Colonic mucosa (tissue), 4 donors: ENCODE measurements at regions not wholly inside any gene's neighbourhood (a gene's known extent, or its start where the extent isn't known, plus 50 kb on each side); places are given as distances from the start of the nearest gene placed in this dataset.

Experiments used
- DNase-seq: peaks from one replicate; pipeline ENCODE4 v3.0.0-alpha.2; 2020
- H3K27ac ChIP-seq: fragments of 200-600 bp; one replicate; pipeline ENCODE4 v1.8.0; 2021
- H3K27me3 ChIP-seq: fragments of 200-600 bp; one replicate; pipeline ENCODE4 v1.8.0; 2021
- H3K36me3 ChIP-seq: fragments of 200-600 bp; one replicate; pipeline ENCODE4 v1.8.0; 2021
- H3K4me1 ChIP-seq: fragments of 200-600 bp; one replicate; pipeline ENCODE4 v1.8.0; 2021; ENCODE audit warnings: mild to moderate bottlenecking
- H3K4me3 ChIP-seq: fragments of 200-600 bp; one replicate; pipeline ENCODE4 v1.8.0; 2021
- H3K9ac ChIP-seq, 2 donors: one replicate each; pipeline ENCODE4 v1.7.0; 2013; ENCODE audit warnings: control low read depth in 2 of 2, low read depth in 2 of 2, low read length in 2 of 2
- H3K9me3 ChIP-seq: fragments of 200-600 bp; one replicate; pipeline ENCODE4 v1.8.0; 2021
- CTCF ChIP-seq: fragments of 200-600 bp; IDR thresholded peaks from one replicate; pipeline ENCODE4 v1.8.0; 2022; ENCODE audit warnings: antibody characterized with exemption, mild to moderate bottlenecking
- intact Hi-C: fragments of 100-400 bp; cut with DNase I; formaldehyde crosslinking; loops from one replicate; pipeline ENCODE4 v1.14.1; 2022
- donor health status: healthy.
- donor health status: DM: no; HTN: no; CAD: no.
- donor health status: DM: no; HTN: no; CAD: no.

- Histone ChIP-seq H3K36me3 (no peaks in the 10 kb centered on the region), H3K27ac (no peak overlapping the region), H3K9ac (no peak overlapping the region), H3K4me1 (no peaks in the 10 kb centered on the region), H3K9me3 (no peaks in the 10 kb centered on the region), H3K27me3 (no peaks in the 10 kb centered on the region), H3K4me3 (no peak overlapping the region)
- intact Hi-C loops, result no loop called here
- peak; percentile 38 for DNase-seq
- TF ChIP-seq CTCF, result no peak
Observed at GRCh38 chr17:27990100-27990499, 52.4 kb upstream of the NLK start.

- H3K4me3 ChIP-seq, result no peak overlapping the region
- intact Hi-C loops, result no loop called here
- TF ChIP-seq CTCF, result no peak
- H3K36me3 ChIP-seq, result no peaks in the 10 kb centered on the region
- H3K9me3 ChIP-seq, result no peaks in the 10 kb centered on the region
- no peaks in the 10 kb centered on the region for H3K4me1 ChIP-seq
- no peak overlapping the region for H3K27ac ChIP-seq
- DNase-seq, result no peak
- H3K9ac ChIP-seq, result no peak overlapping the region
- no peaks in the 10 kb centered on the region for H3K27me3 ChIP-seq
Observed at GRCh38 chr17:27990979-27991378, 51.5 kb upstream of the NLK start.

GRCh38 chr17:27991462-27991993 is 50.9 kb upstream of the NLK start:
- H3K27me3 ChIP-seq, result no peaks in the 10 kb centered on the region
- H3K9me3 ChIP-seq, result no peaks in the 10 kb centered on the region
- no peak for TF ChIP-seq CTCF
- H3K4me1 ChIP-seq, result no peaks in the 10 kb centered on the region
- DNase-seq, result no peak
- intact Hi-C loops, result no loop called here
- H3K36me3 ChIP-seq, result no peaks in the 10 kb centered on the region
- H3K4me3 ChIP-seq, result no peak overlapping the region
- no peak overlapping the region for H3K27ac ChIP-seq
- H3K9ac ChIP-seq, result no peak overlapping the region
